ENCODE measurements at regions not wholly inside any gene's neighbourhood (a gene's known extent, or its start where the extent isn't known, plus 50 kb on each side); places are given as distances from the start of the nearest gene placed in this dataset.

- H4K20me1 ChIP-seq (ENCODE audit: insufficient read depth, low read length) = no peaks in the 10 kb centered on the region
- no peak overlapping the region for H3K27ac Mint-ChIP-seq (ENCODE audit: unreplicated experiment)
- no peaks in the 10 kb centered on the region for H3K9me3 Mint-ChIP-seq (ENCODE audit: unreplicated experiment)
- FAIRE-seq (no peak), DNase-seq (ENCODE audit: low read depth) (no peak)
- H3K4me1 Mint-ChIP-seq (ENCODE audit: low read depth, unreplicated experiment) = no peaks in the 10 kb centered on the region
- no peaks in the 10 kb centered on the region for H3K27me3 Mint-ChIP-seq (ENCODE audit: low read depth, unreplicated experiment)
- no peak overlapping the region for H3K9ac ChIP-seq (ENCODE audit: low read length)
- H3K27me3 ChIP-seq (ENCODE audit: insufficient read depth, low read length) = no peaks in the 10 kb centered on the region
- no peaks in the 10 kb centered on the region for H3K4me1 ChIP-seq (ENCODE audit: insufficient read depth, low read length)
- H3K27ac ChIP-seq (ENCODE audit: low read depth, low read length) = no peak overlapping the region
- H3K9me3 ChIP-seq (ENCODE audit: insufficient read depth, low read depth, low read length) = no peaks in the 10 kb centered on the region
- H3K36me3 Mint-ChIP-seq (ENCODE audit: low read depth, unreplicated experiment) = no peaks in the 10 kb centered on the region
- H3K4me3 Mint-ChIP-seq (ENCODE audit: unreplicated experiment) = no peak overlapping the region
- H3K36me3 ChIP-seq (ENCODE audit: insufficient read depth, low read length) = no peaks in the 10 kb centered on the region
- H3K4me2 ChIP-seq (ENCODE audit: low read length) = no peak overlapping the region
- no peaks in the 10 kb centered on the region for H3K79me2 ChIP-seq (ENCODE audit: insufficient read depth, low read length)
- no peak overlapping the region for H2AFZ ChIP-seq (ENCODE audit: low read depth, low read length)
- no peak overlapping the region for H3K4me3 ChIP-seq (ENCODE audit: insufficient read depth, low read depth, low read length)
- TF ChIP-seq CTCF (IDR thresholded peaks at IDR 0.05; ENCODE audit: insufficient read depth, low read depth, low read length) (no peak), EZH2 (IDR thresholded peaks at IDR 0.05; ENCODE audit: insufficient read depth, low read length) (no peak)
Observed at GRCh38 chr12:89838833-89839232, 130.2 kb upstream of the ATP2B1 start.

GRCh38 chr12:89836026-89836425 is 127.4 kb upstream of the ATP2B1 start:
- TF ChIP-seq CTCF (IDR thresholded peaks at IDR 0.05; ENCODE audit: insufficient read depth, low read depth, low read length) (no peak), EZH2 (IDR thresholded peaks at IDR 0.05; ENCODE audit: insufficient read depth, low read length) (no peak)
- no peak overlapping the region for H3K27ac ChIP-seq (ENCODE audit: low read depth, low read length)
- H3K4me3 ChIP-seq (ENCODE audit: insufficient read depth, low read depth, low read length) = no peak overlapping the region
- Mint-ChIP-seq H3K36me3 (ENCODE audit: low read depth, unreplicated experiment) (no peaks in the 10 kb centered on the region), H3K27me3 (ENCODE audit: low read depth, unreplicated experiment) (peaks cover 2% of the 10 kb centered on the region), H3K4me1 (ENCODE audit: low read depth, unreplicated experiment) (no peaks in the 10 kb centered on the region), H3K9me3 (ENCODE audit: unreplicated experiment) (no peaks in the 10 kb centered on the region), H3K27ac (ENCODE audit: unreplicated experiment) (no peak overlapping the region), H3K4me3 (ENCODE audit: unreplicated experiment) (no peak overlapping the region)
- H3K36me3 ChIP-seq (ENCODE audit: insufficient read depth, low read length) = no peaks in the 10 kb centered on the region
- no peak overlapping the region for H3K9ac ChIP-seq (ENCODE audit: low read length)
- DNase-seq (ENCODE audit: low read depth) (no peak), FAIRE-seq (no peak)
- H2AFZ ChIP-seq (ENCODE audit: low read depth, low read length) = no peak overlapping the region
- no peaks in the 10 kb centered on the region for H3K27me3 ChIP-seq (ENCODE audit: insufficient read depth, low read length)
- H3K4me2 ChIP-seq (ENCODE audit: low read length) = no peak overlapping the region
- H3K9me3 ChIP-seq (ENCODE audit: insufficient read depth, low read depth, low read length) = no peaks in the 10 kb centered on the region
- H3K79me2 ChIP-seq (ENCODE audit: insufficient read depth, low read length) = no peaks in the 10 kb centered on the region
- no peaks in the 10 kb centered on the region for H4K20me1 ChIP-seq (ENCODE audit: insufficient read depth, low read length)
- no peaks in the 10 kb centered on the region for H3K4me1 ChIP-seq (ENCODE audit: insufficient read depth, low read length)

GRCh38 chr12:89834676-89835075 is 126.0 kb upstream of the ATP2B1 start:
- H3K4me3 ChIP-seq (ENCODE audit: insufficient read depth, low read depth, low read length) = no peak overlapping the region
- H3K36me3 Mint-ChIP-seq (ENCODE audit: low read depth, unreplicated experiment) = no peaks in the 10 kb centered on the region
- no peaks in the 10 kb centered on the region for H4K20me1 ChIP-seq (ENCODE audit: insufficient read depth, low read length)
- H3K27ac ChIP-seq (ENCODE audit: low read depth, low read length) = no peak overlapping the region
- H3K27ac Mint-ChIP-seq (ENCODE audit: unreplicated experiment) = no peak overlapping the region
- no peak overlapping the region for H3K4me2 ChIP-seq (ENCODE audit: low read length)
- peaks cover 3% of the 10 kb centered on the region for H3K4me1 Mint-ChIP-seq (ENCODE audit: low read depth, unreplicated experiment)
- DNase-seq (ENCODE audit: low read depth) (no peak), FAIRE-seq (no peak)
- no peak overlapping the region for H3K4me3 Mint-ChIP-seq (ENCODE audit: unreplicated experiment)
- no peaks in the 10 kb centered on the region for H3K27me3 ChIP-seq (ENCODE audit: insufficient read depth, low read length)
- no peak for TF ChIP-seq CTCF (IDR thresholded peaks at IDR 0.05; ENCODE audit: insufficient read depth, low read depth, low read length)
- no peak for TF ChIP-seq EZH2 (IDR thresholded peaks at IDR 0.05; ENCODE audit: insufficient read depth, low read length)
- no peaks in the 10 kb centered on the region for H3K9me3 Mint-ChIP-seq (ENCODE audit: unreplicated experiment)
- no peaks in the 10 kb centered on the region for H3K9me3 ChIP-seq (ENCODE audit: insufficient read depth, low read depth, low read length)
- no peaks in the 10 kb centered on the region for H3K36me3 ChIP-seq (ENCODE audit: insufficient read depth, low read length)
- H3K79me2 ChIP-seq (ENCODE audit: insufficient read depth, low read length) = no peaks in the 10 kb centered on the region
- no peak overlapping the region for H3K9ac ChIP-seq (ENCODE audit: low read length)
- no peak overlapping the region for H2AFZ ChIP-seq (ENCODE audit: low read depth, low read length)
- H3K4me1 ChIP-seq (ENCODE audit: insufficient read depth, low read length) = no peaks in the 10 kb centered on the region
- H3K27me3 Mint-ChIP-seq (ENCODE audit: low read depth, unreplicated experiment) = peaks cover 2% of the 10 kb centered on the region
